Activated T-helper 2 cell treated with anti-CD3 and anti-CD28 coated beads, Interferon-gamma antibody, Interleukin-2, Interleukin-4, amounts not matched to agents 10 μg/mL and 5 μg/mL and 100 μg/mL, durations not matched to agents 14 hours and 24 hours and 36 hours (primary cell): ENCODE measurements at regions not wholly inside any gene's neighbourhood (a gene's known extent, or its start where the extent isn't known, plus 50 kb on each side); places are given as distances from the start of the nearest gene placed in this dataset.

Experiments used
- DNase-seq: peaks from one replicate; pipeline ENCODE4 v3.0.0; 2021; ENCODE audit warnings: low spot score
- H3K27ac Mint-ChIP-seq: one replicate; pipeline ENCODE4 v1.8.0; 2021; ENCODE audit warnings: mixed read lengths
- H3K27me3 Mint-ChIP-seq: one replicate; pipeline ENCODE4 v1.8.0; 2021; ENCODE audit warnings: low read depth, mixed read lengths
- H3K36me3 Mint-ChIP-seq: one replicate; pipeline ENCODE4 v1.8.0; 2021; ENCODE audit warnings: low read depth, mixed read lengths
- H3K4me1 Mint-ChIP-seq: one replicate; pipeline ENCODE4 v1.8.0; 2021; ENCODE audit warnings: low read depth, mixed read lengths
- H3K4me3 Mint-ChIP-seq: one replicate; pipeline ENCODE4 v1.8.0; 2021; ENCODE audit warnings: low read depth, mild to moderate bottlenecking, moderate library complexity, mixed read lengths
- H3K9me3 Mint-ChIP-seq: one replicate; pipeline ENCODE4 v1.8.0; 2021; ENCODE audit warnings: mixed read lengths
- intact Hi-C: fragments of 100-400 bp; cut with micrococcal nuclease; formaldehyde crosslinking; loops from one replicate; pipeline ENCODE4 v1.15.1; 2023

- Mint-ChIP-seq H3K27ac (no peak overlapping the region), H3K9me3 (no peaks in the 10 kb centered on the region), H3K27me3 (no peaks in the 10 kb centered on the region), H3K4me3 (no peak overlapping the region), H3K4me1 (no peaks in the 10 kb centered on the region), H3K36me3 (no peaks in the 10 kb centered on the region)
- intact Hi-C loops = no loop called here
- no peak for DNase-seq
Measured at GRCh38 chr22:48896766-48897644, 930.7 kb downstream of the BRD1 start.

- Mint-ChIP-seq H3K27me3 (no peaks in the 10 kb centered on the region), H3K36me3 (no peaks in the 10 kb centered on the region), H3K4me1 (no peaks in the 10 kb centered on the region), H3K27ac (no peak overlapping the region), H3K9me3 (no peaks in the 10 kb centered on the region), H3K4me3 (no peak overlapping the region)
- intact Hi-C loops = no loop called here
- no peak for DNase-seq
Measured at GRCh38 chr22:48895831-48896765, 931.6 kb downstream of the BRD1 start.

- Mint-ChIP-seq H3K4me3 (no peak overlapping the region), H3K4me1 (no peaks in the 10 kb centered on the region), H3K27ac (no peak overlapping the region), H3K36me3 (no peaks in the 10 kb centered on the region), H3K9me3 (no peaks in the 10 kb centered on the region), H3K27me3 (no peaks in the 10 kb centered on the region)
- intact Hi-C loops = no loop called here
- DNase-seq = no peak
Measured at GRCh38 chr22:48895336-48895735, 932.3 kb downstream of the BRD1 start.

GRCh38 chr22:48894804-48895250, 932.8 kb downstream of the BRD1 start:
- no peak for DNase-seq
- intact Hi-C loops = no loop called here
- Mint-ChIP-seq H3K27ac (no peak overlapping the region), H3K4me3 (no peak overlapping the region), H3K4me1 (no peaks in the 10 kb centered on the region), H3K36me3 (no peaks in the 10 kb centered on the region), H3K9me3 (no peaks in the 10 kb centered on the region), H3K27me3 (no peaks in the 10 kb centered on the region)

- no peak overlapping the region for H3K4me3 Mint-ChIP-seq
- intact Hi-C loops = no loop called here
- H3K9me3 Mint-ChIP-seq = no peaks in the 10 kb centered on the region
- H3K36me3 Mint-ChIP-seq = no peaks in the 10 kb centered on the region
- DNase-seq = no peak
- H3K4me1 Mint-ChIP-seq = no peaks in the 10 kb centered on the region
- no peak overlapping the region for H3K27ac Mint-ChIP-seq
- H3K27me3 Mint-ChIP-seq = no peaks in the 10 kb centered on the region
Measured at GRCh38 chr22:48894064-48894671, 933.5 kb downstream of the BRD1 start.

- Mint-ChIP-seq H3K4me3 (no peak overlapping the region), H3K36me3 (no peaks in the 10 kb centered on the region), H3K27me3 (no peaks in the 10 kb centered on the region), H3K27ac (no peak overlapping the region), H3K9me3 (no peaks in the 10 kb centered on the region), H3K4me1 (no peaks in the 10 kb centered on the region)
- no peak for DNase-seq
- intact Hi-C loops = no loop called here
Measured at GRCh38 chr22:48893288-48894063, 934.2 kb downstream of the BRD1 start.

GRCh38 chr22:48892578-48893287, 934.9 kb downstream of the BRD1 start:
- no peak for DNase-seq
- Mint-ChIP-seq H3K4me1 (no peaks in the 10 kb centered on the region), H3K9me3 (no peaks in the 10 kb centered on the region), H3K27ac (no peak overlapping the region), H3K27me3 (no peaks in the 10 kb centered on the region), H3K4me3 (no peak overlapping the region), H3K36me3 (no peaks in the 10 kb centered on the region)
- intact Hi-C loops = no loop called here

GRCh38 chr22:48891688-48892577, 935.7 kb downstream of the BRD1 start:
- intact Hi-C loops = no loop called here
- H3K9me3 Mint-ChIP-seq = no peaks in the 10 kb centered on the region
- H3K36me3 Mint-ChIP-seq = no peaks in the 10 kb centered on the region
- no peaks in the 10 kb centered on the region for H3K4me1 Mint-ChIP-seq
- H3K27ac Mint-ChIP-seq = no peak overlapping the region
- no peak for DNase-seq
- no peaks in the 10 kb centered on the region for H3K27me3 Mint-ChIP-seq
- no peak overlapping the region for H3K4me3 Mint-ChIP-seq

- H3K4me1 Mint-ChIP-seq = no peaks in the 10 kb centered on the region
- H3K27me3 Mint-ChIP-seq = no peaks in the 10 kb centered on the region
- no peak overlapping the region for H3K27ac Mint-ChIP-seq
- no peaks in the 10 kb centered on the region for H3K36me3 Mint-ChIP-seq
- intact Hi-C loops = no loop called here
- H3K9me3 Mint-ChIP-seq = no peaks in the 10 kb centered on the region
- no peak overlapping the region for H3K4me3 Mint-ChIP-seq
- DNase-seq = no peak
Measured at GRCh38 chr22:48890693-48891554, 936.7 kb downstream of the BRD1 start.

GRCh38 chr22:48889887-48890692, 937.6 kb downstream of the BRD1 start:
- Mint-ChIP-seq H3K36me3 (no peaks in the 10 kb centered on the region), H3K9me3 (no peaks in the 10 kb centered on the region), H3K27ac (no peak overlapping the region), H3K4me3 (no peak overlapping the region), H3K27me3 (no peaks in the 10 kb centered on the region), H3K4me1 (no peaks in the 10 kb centered on the region)
- no peak for DNase-seq
- intact Hi-C loops = no loop called here
